ENCODE measurements at regions not wholly inside any gene's neighbourhood (a gene's known extent, or its start where the extent isn't known, plus 50 kb on each side); places are given as distances from the start of the nearest gene placed in this dataset.

DNA sequence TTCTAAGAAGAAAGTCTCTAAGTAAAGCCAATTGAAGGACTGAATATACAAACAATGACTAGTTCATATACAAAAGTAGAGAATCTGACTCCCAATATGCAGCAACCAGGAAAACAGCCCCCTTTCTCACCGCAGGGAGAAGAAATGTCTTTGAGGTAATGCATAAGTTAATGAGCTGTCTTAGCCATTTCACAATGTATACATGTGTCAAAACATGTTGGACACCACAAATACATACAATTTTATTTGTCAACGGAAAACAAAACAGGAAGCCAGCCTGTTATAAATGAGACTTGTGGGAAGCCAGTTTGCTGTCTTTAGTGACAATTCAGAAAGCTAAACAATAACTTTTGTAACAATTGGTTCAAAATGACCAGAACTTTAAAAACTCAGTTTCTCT, 389.2 kb downstream of the CBLN2 start:
- TF ChIP-seq RAD21 (conservative IDR thresholded peaks at IDR 0.05 in 1 of 2, IDR thresholded peaks at IDR 0.05 in 1 of 2): no peak
- no peak for TF ChIP-seq EP300 (IDR thresholded peaks at IDR 0.05)
- TF ChIP-seq CTCF (IDR thresholded peaks at IDR 0.05): no peak
- no peak for TF ChIP-seq MAZ (IDR thresholded peaks at IDR 0.05; ENCODE audit: borderline replicate concordance, low read depth, low read length)
- no peak for TF ChIP-seq CHD2 (IDR thresholded peaks at IDR 0.05; ENCODE audit: low read length, partially characterized antibody)
- TF ChIP-seq POLR2A (IDR thresholded peaks at IDR 0.05; ENCODE audit: low read length): no peak
- TF ChIP-seq, protein P1, sequence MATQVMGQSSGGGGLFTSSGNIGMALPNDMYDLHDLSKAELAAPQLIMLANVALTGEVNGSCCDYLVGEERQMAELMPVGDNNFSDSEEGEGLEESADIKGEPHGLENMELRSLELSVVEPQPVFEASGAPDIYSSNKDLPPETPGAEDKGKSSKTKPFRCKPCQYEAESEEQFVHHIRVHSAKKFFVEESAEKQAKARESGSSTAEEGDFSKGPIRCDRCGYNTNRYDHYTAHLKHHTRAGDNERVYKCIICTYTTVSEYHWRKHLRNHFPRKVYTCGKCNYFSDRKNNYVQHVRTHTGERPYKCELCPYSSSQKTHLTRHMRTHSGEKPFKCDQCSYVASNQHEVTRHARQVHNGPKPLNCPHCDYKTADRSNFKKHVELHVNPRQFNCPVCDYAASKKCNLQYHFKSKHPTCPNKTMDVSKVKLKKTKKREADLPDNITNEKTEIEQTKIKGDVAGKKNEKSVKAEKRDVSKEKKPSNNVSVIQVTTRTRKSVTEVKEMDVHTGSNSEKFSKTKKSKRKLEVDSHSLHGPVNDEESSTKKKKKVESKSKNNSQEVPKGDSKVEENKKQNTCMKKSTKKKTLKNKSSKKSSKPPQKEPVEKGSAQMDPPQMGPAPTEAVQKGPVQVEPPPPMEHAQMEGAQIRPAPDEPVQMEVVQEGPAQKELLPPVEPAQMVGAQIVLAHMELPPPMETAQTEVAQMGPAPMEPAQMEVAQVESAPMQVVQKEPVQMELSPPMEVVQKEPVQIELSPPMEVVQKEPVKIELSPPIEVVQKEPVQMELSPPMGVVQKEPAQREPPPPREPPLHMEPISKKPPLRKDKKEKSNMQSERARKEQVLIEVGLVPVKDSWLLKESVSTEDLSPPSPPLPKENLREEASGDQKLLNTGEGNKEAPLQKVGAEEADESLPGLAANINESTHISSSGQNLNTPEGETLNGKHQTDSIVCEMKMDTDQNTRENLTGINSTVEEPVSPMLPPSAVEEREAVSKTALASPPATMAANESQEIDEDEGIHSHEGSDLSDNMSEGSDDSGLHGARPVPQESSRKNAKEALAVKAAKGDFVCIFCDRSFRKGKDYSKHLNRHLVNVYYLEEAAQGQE (IDR thresholded peaks at IDR 0.05): no peak
